HEK293 (cell line): ENCODE measurements at regions not wholly inside any gene's neighbourhood (a gene's known extent, or its start where the extent isn't known, plus 50 kb on each side); places are given as distances from the start of the nearest gene placed in this dataset.

ENCODE experiments used
- GLI4 ChIP-seq: fragments of 450-650 bp; formaldehyde crosslinking; IDR thresholded peaks from 2 replicates; pipeline ENCODE4 v1.5.1; 2016; ENCODE audit warnings: missing biosample characterization, missing genetic modification characterization
- KLF9 ChIP-seq: fragments of 450-650 bp; formaldehyde crosslinking; IDR thresholded peaks from 2 replicates; pipeline ENCODE4 v1.5.1; 2016; ENCODE audit warnings: missing biosample characterization, missing genetic modification characterization, low read depth
- REST ChIP-seq: fragments of 450-650 bp; formaldehyde crosslinking; IDR thresholded peaks from 2 replicates; pipeline ENCODE4 v1.5.1; 2016; ENCODE audit warnings: missing biosample characterization, missing genetic modification characterization
- ZBTB21 ChIP-seq: fragments of 450-650 bp; formaldehyde crosslinking; IDR thresholded peaks from 2 replicates; pipeline ENCODE4 v1.5.1; 2017; ENCODE audit warnings: missing biosample characterization, missing genetic modification characterization
- ZBTB48 ChIP-seq: fragments of 450-650 bp; formaldehyde crosslinking; IDR thresholded peaks from 2 replicates; pipeline ENCODE4 v1.5.1; 2016; ENCODE audit warnings: missing biosample characterization, missing genetic modification characterization
- ZNF274 ChIP-seq, 2 experiments: fragments of 200-500 bp in 1 of 2; fragments of 450-650 bp in 1 of 2; sonication (Bioruptor generic) in 1 of 2; formaldehyde crosslinking in 1 of 2; IDR thresholded peaks; 2 replicates each; pipeline versions ENCODE4 v1.5.1 to v1.6.1; 2014 to 2016; ENCODE audit warnings: borderline replicate concordance in 1 of 2, inconsistent platforms in 1 of 2, low read length in 1 of 2, missing biosample characterization in 1 of 2, missing genetic modification characterization in 1 of 2
- ZNF391 ChIP-seq: fragments of 450-650 bp; formaldehyde crosslinking; IDR thresholded peaks from 2 replicates; pipeline ENCODE4 v1.5.1; 2016; ENCODE audit warnings: low read depth, missing biosample characterization, missing genetic modification characterization, borderline replicate concordance
- ZNF510 ChIP-seq: fragments of 450-650 bp; formaldehyde crosslinking; IDR thresholded peaks from 2 replicates; pipeline ENCODE4 v1.5.1; 2018; ENCODE audit warnings: mild to moderate bottlenecking, missing genetic modification characterization, missing biosample characterization; ENCODE audit not compliant: insufficient replicate concordance
- ZNF776 ChIP-seq: fragments of 450-650 bp; formaldehyde crosslinking; IDR thresholded peaks from 2 replicates; pipeline ENCODE4 v1.5.0; 2017; ENCODE audit warnings: missing biosample characterization, missing genetic modification characterization, borderline replicate concordance
- ZSCAN16 ChIP-seq: fragments of 450-650 bp; formaldehyde crosslinking; IDR thresholded peaks from 2 replicates; pipeline ENCODE4 v1.5.1; 2016; ENCODE audit warnings: missing biosample characterization, missing genetic modification characterization
- TF ChIP-seq, protein P1 (sequence below): fragments of 450-650 bp; formaldehyde crosslinking; IDR thresholded peaks from 2 replicates; pipeline ENCODE4 v1.5.1; 2016; ENCODE audit warnings: missing biosample characterization, missing genetic modification characterization
- TF ChIP-seq, protein P2 (sequence below): fragments of 450-650 bp; formaldehyde crosslinking; IDR thresholded peaks from 2 replicates; pipeline ENCODE4 v1.5.1; 2017; ENCODE audit warnings: missing biosample characterization, missing genetic modification characterization
- TF ChIP-seq, protein P3 (sequence below): fragments of 450-650 bp; formaldehyde crosslinking; IDR thresholded peaks from 2 replicates; pipeline ENCODE4 v1.5.1; 2016; ENCODE audit warnings: missing biosample characterization, missing genetic modification characterization

GRCh38 chr13:76012091-76012721 lies 376.1 kb downstream of the LMO7 start:
- no peak for TF ChIP-seq ZNF510 (tag by site-specific recombination)
- TF ChIP-seq, protein P1, sequence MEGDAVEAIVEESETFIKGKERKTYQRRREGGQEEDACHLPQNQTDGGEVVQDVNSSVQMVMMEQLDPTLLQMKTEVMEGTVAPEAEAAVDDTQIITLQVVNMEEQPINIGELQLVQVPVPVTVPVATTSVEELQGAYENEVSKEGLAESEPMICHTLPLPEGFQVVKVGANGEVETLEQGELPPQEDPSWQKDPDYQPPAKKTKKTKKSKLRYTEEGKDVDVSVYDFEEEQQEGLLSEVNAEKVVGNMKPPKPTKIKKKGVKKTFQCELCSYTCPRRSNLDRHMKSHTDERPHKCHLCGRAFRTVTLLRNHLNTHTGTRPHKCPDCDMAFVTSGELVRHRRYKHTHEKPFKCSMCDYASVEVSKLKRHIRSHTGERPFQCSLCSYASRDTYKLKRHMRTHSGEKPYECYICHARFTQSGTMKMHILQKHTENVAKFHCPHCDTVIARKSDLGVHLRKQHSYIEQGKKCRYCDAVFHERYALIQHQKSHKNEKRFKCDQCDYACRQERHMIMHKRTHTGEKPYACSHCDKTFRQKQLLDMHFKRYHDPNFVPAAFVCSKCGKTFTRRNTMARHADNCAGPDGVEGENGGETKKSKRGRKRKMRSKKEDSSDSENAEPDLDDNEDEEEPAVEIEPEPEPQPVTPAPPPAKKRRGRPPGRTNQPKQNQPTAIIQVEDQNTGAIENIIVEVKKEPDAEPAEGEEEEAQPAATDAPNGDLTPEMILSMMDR (tag by site-specific recombination), result no peak
- no peak for TF ChIP-seq ZSCAN16 (tag by site-specific recombination)
- TF ChIP-seq ZNF274 (IDR thresholded peaks at IDR 0.05; ENCODE audit: low read length), result no peak
- TF ChIP-seq ZNF274 (tag by site-specific recombination; IDR thresholded peaks at IDR 0.05; ENCODE audit: borderline replicate concordance), result no peak
- no peak for TF ChIP-seq ZNF776 (tag by site-specific recombination)
- no peak for TF ChIP-seq GLI4
- TF ChIP-seq, protein P2, sequence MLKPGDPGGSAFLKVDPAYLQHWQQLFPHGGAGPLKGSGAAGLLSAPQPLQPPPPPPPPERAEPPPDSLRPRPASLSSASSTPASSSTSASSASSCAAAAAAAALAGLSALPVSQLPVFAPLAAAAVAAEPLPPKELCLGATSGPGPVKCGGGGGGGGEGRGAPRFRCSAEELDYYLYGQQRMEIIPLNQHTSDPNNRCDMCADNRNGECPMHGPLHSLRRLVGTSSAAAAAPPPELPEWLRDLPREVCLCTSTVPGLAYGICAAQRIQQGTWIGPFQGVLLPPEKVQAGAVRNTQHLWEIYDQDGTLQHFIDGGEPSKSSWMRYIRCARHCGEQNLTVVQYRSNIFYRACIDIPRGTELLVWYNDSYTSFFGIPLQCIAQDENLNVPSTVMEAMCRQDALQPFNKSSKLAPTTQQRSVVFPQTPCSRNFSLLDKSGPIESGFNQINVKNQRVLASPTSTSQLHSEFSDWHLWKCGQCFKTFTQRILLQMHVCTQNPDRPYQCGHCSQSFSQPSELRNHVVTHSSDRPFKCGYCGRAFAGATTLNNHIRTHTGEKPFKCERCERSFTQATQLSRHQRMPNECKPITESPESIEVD, result no peak
- TF ChIP-seq KLF9 (tag by site-specific recombination), result no peak
- TF ChIP-seq ZBTB48 (tag by site-specific recombination), result no peak
- TF ChIP-seq ZNF391 (tag by site-specific recombination), result no peak
- TF ChIP-seq REST (tag by site-specific recombination), result no peak
- TF ChIP-seq, protein P3, sequence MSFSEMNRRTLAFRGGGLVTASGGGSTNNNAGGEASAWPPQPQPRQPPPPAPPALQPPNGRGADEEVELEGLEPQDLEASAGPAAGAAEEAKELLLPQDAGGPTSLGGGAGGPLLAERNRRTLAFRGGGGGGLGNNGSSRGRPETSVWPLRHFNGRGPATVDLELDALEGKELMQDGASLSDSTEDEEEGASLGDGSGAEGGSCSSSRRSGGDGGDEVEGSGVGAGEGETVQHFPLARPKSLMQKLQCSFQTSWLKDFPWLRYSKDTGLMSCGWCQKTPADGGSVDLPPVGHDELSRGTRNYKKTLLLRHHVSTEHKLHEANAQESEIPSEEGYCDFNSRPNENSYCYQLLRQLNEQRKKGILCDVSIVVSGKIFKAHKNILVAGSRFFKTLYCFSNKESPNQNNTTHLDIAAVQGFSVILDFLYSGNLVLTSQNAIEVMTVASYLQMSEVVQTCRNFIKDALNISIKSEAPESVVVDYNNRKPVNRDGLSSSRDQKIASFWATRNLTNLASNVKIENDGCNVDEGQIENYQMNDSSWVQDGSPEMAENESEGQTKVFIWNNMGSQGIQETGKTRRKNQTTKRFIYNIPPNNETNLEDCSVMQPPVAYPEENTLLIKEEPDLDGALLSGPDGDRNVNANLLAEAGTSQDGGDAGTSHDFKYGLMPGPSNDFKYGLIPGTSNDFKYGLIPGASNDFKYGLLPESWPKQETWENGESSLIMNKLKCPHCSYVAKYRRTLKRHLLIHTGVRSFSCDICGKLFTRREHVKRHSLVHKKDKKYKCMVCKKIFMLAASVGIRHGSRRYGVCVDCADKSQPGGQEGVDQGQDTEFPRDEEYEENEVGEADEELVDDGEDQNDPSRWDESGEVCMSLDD (tag by site-specific recombination), result no peak
- TF ChIP-seq ZBTB21 (tag by site-specific recombination), result no peak
